ENCODE measurements at regions not wholly inside any gene's neighbourhood (a gene's known extent, or its start where the extent isn't known, plus 50 kb on each side); places are given as distances from the start of the nearest gene placed in this dataset.

GRCh38 chr11:23022854-23023253, 162.6 kb upstream of the CCDC179 start:
- no peak overlapping the region for H3K4me3 ChIP-seq (ENCODE audit: control insufficient read depth in 1 of 7, extremely low read depth in 1 of 7, insufficient read depth in 4 of 7, low read depth in 2 of 7, low read length in 6 of 7)
- POLR2A ChIA-PET: no interaction called here
- peaks cover 0 to 9% (median 0%) of the 10 kb centered on the region in 4 experiments for H3K4me1 ChIP-seq (ENCODE audit: control extremely low read depth in 1 of 4, control insufficient read depth in 4 of 4, insufficient read depth in 4 of 4, low read length in 3 of 4)
- H3K27ac ChIP-seq (ENCODE audit: insufficient read depth in 1 of 2, low read depth in 1 of 2, low read length in 2 of 2, poor library complexity in 1 of 2, severe bottlenecking in 2 of 2): no peak overlapping the region
- H3K36me3 ChIP-seq (ENCODE audit: control insufficient read depth in 4 of 4, insufficient read depth in 4 of 4, low read length in 3 of 4): no peaks in the 10 kb centered on the region
- no peak for DNase-seq
- CTCF ChIA-PET: no interaction called here
- WGBS (ENCODE audit: insufficient coverage): 96% methylated on average over 3 of the region's 3 CpGs
- no peaks in the 10 kb centered on the region for H3K27me3 ChIP-seq (replicated peaks in 2 of 5; ENCODE audit: control insufficient read depth in 4 of 5, insufficient read depth in 5 of 5, low read length in 4 of 5)
- H3K9me3 ChIP-seq (ENCODE audit: control extremely low read depth in 1 of 5, control insufficient read depth in 4 of 5, insufficient read depth in 2 of 5, low read depth in 1 of 5, low read length in 4 of 5): no peaks in the 10 kb centered on the region

- CTCF ChIA-PET: no interaction called here
- Histone ChIP-seq H3K27me3 (replicated peaks in 2 of 5; ENCODE audit: control insufficient read depth in 4 of 5, insufficient read depth in 5 of 5, low read length in 4 of 5) (no peaks in the 10 kb centered on the region), H3K9me3 (ENCODE audit: control extremely low read depth in 1 of 5, control insufficient read depth in 4 of 5, insufficient read depth in 2 of 5, low read depth in 1 of 5, low read length in 4 of 5) (no peaks in the 10 kb centered on the region), H3K4me3 (ENCODE audit: control insufficient read depth in 1 of 7, extremely low read depth in 1 of 7, insufficient read depth in 4 of 7, low read depth in 2 of 7, low read length in 6 of 7) (no peak overlapping the region), H3K36me3 (ENCODE audit: control insufficient read depth in 4 of 4, insufficient read depth in 4 of 4, low read length in 3 of 4) (no peaks in the 10 kb centered on the region), H3K4me1 (ENCODE audit: control extremely low read depth in 1 of 4, control insufficient read depth in 4 of 4, insufficient read depth in 4 of 4, low read length in 3 of 4) (peaks cover 0 to 9% (median 0%) of the 10 kb centered on the region in 4 experiments), H3K27ac (ENCODE audit: insufficient read depth in 1 of 2, low read depth in 1 of 2, low read length in 2 of 2, poor library complexity in 1 of 2, severe bottlenecking in 2 of 2) (no peak overlapping the region)
- peak in 2 of 3 donors; percentile 13 to 17 for DNase-seq
- 57% methylated on average over 2 of the region's 2 CpGs for WGBS (ENCODE audit: insufficient coverage)
- POLR2A ChIA-PET: no interaction called here
Observed at GRCh38 chr11:23023319-23023718, 163.0 kb upstream of the CCDC179 start.

- no peaks in the 10 kb centered on the region for H3K36me3 ChIP-seq (ENCODE audit: control insufficient read depth in 4 of 4, insufficient read depth in 4 of 4, low read length in 3 of 4)
- DNase-seq: peak in 1 of 3 donors; percentile 4
- CTCF ChIA-PET: no interaction called here
- POLR2A ChIA-PET: no interaction called here
- no peak overlapping the region for H3K4me3 ChIP-seq (ENCODE audit: control insufficient read depth in 1 of 7, extremely low read depth in 1 of 7, insufficient read depth in 4 of 7, low read depth in 2 of 7, low read length in 6 of 7)
- no peaks in the 10 kb centered on the region for H3K4me1 ChIP-seq (ENCODE audit: control extremely low read depth in 1 of 4, control insufficient read depth in 4 of 4, insufficient read depth in 4 of 4, low read length in 3 of 4)
- 31% methylated on average over 1 of the region's 3 CpGs for WGBS (ENCODE audit: insufficient coverage)
- H3K27me3 ChIP-seq (replicated peaks in 2 of 5; ENCODE audit: control insufficient read depth in 4 of 5, insufficient read depth in 5 of 5, low read length in 4 of 5): no peaks in the 10 kb centered on the region
- H3K9me3 ChIP-seq (ENCODE audit: control extremely low read depth in 1 of 5, control insufficient read depth in 4 of 5, insufficient read depth in 2 of 5, low read depth in 1 of 5, low read length in 4 of 5): no peaks in the 10 kb centered on the region
- H3K27ac ChIP-seq (ENCODE audit: insufficient read depth in 1 of 2, low read depth in 1 of 2, low read length in 2 of 2, poor library complexity in 1 of 2, severe bottlenecking in 2 of 2): no peak overlapping the region
Observed at GRCh38 chr11:23041001-23041503, 180.8 kb upstream of the CCDC179 start.

- Histone ChIP-seq H3K27ac (ENCODE audit: insufficient read depth in 1 of 2, low read depth in 1 of 2, low read length in 2 of 2, poor library complexity in 1 of 2, severe bottlenecking in 2 of 2) (no peak overlapping the region), H3K9me3 (ENCODE audit: control extremely low read depth in 1 of 5, control insufficient read depth in 4 of 5, insufficient read depth in 2 of 5, low read depth in 1 of 5, low read length in 4 of 5) (no peaks in the 10 kb centered on the region), H3K36me3 (ENCODE audit: control insufficient read depth in 4 of 4, insufficient read depth in 4 of 4, low read length in 3 of 4) (no peaks in the 10 kb centered on the region), H3K4me3 (ENCODE audit: control insufficient read depth in 1 of 7, extremely low read depth in 1 of 7, insufficient read depth in 4 of 7, low read depth in 2 of 7, low read length in 6 of 7) (no peak overlapping the region), H3K27me3 (replicated peaks in 2 of 5; ENCODE audit: control insufficient read depth in 4 of 5, insufficient read depth in 5 of 5, low read length in 4 of 5) (no peaks in the 10 kb centered on the region), H3K4me1 (ENCODE audit: control extremely low read depth in 1 of 4, control insufficient read depth in 4 of 4, insufficient read depth in 4 of 4, low read length in 3 of 4) (no peaks in the 10 kb centered on the region)
- ChIA-PET POLR2A (no interaction called here), CTCF (no interaction called here)
- DNase-seq: no peak
Observed at GRCh38 chr11:23058656-23059055, 198.4 kb upstream of the CCDC179 start.

GRCh38 chr11:23063276-23063675, 203.0 kb upstream of the CCDC179 start:
- Histone ChIP-seq H3K27me3 (replicated peaks in 2 of 5; ENCODE audit: control insufficient read depth in 4 of 5, insufficient read depth in 5 of 5, low read length in 4 of 5) (no peaks in the 10 kb centered on the region), H3K4me3 (ENCODE audit: control insufficient read depth in 1 of 7, extremely low read depth in 1 of 7, insufficient read depth in 4 of 7, low read depth in 2 of 7, low read length in 6 of 7) (no peak overlapping the region), H3K4me1 (ENCODE audit: control extremely low read depth in 1 of 4, control insufficient read depth in 4 of 4, insufficient read depth in 4 of 4, low read length in 3 of 4) (no peaks in the 10 kb centered on the region), H3K9me3 (ENCODE audit: control extremely low read depth in 1 of 5, control insufficient read depth in 4 of 5, insufficient read depth in 2 of 5, low read depth in 1 of 5, low read length in 4 of 5) (peaks cover 0 to 1% (median 0%) of the 10 kb centered on the region in 5 experiments), H3K36me3 (ENCODE audit: control insufficient read depth in 4 of 4, insufficient read depth in 4 of 4, low read length in 3 of 4) (no peaks in the 10 kb centered on the region), H3K27ac (ENCODE audit: insufficient read depth in 1 of 2, low read depth in 1 of 2, low read length in 2 of 2, poor library complexity in 1 of 2, severe bottlenecking in 2 of 2) (no peak overlapping the region)
- DNase-seq: no peak
- ChIA-PET POLR2A (no interaction called here), CTCF (no interaction called here)

GRCh38 chr11:23078289-23078971, 218.2 kb upstream of the CCDC179 start:
- WGBS (ENCODE audit: insufficient coverage): no CpG with 5 or more reads among the region's 5 CpGs
- CTCF ChIA-PET: no interaction called here

GRCh38 chr11:23079382-23079813, 219.1 kb upstream of the CCDC179 start:
- Histone ChIP-seq H3K27ac (ENCODE audit: insufficient read depth in 1 of 2, low read depth in 1 of 2, low read length in 2 of 2, poor library complexity in 1 of 2, severe bottlenecking in 2 of 2) (no peak overlapping the region), H3K4me1 (ENCODE audit: control extremely low read depth in 1 of 4, control insufficient read depth in 4 of 4, insufficient read depth in 4 of 4, low read length in 3 of 4) (no peaks in the 10 kb centered on the region), H3K27me3 (replicated peaks in 2 of 5; ENCODE audit: control insufficient read depth in 4 of 5, insufficient read depth in 5 of 5, low read length in 4 of 5) (no peaks in the 10 kb centered on the region), H3K9me3 (ENCODE audit: control extremely low read depth in 1 of 5, control insufficient read depth in 4 of 5, insufficient read depth in 2 of 5, low read depth in 1 of 5, low read length in 4 of 5) (no peaks in the 10 kb centered on the region), H3K4me3 (ENCODE audit: control insufficient read depth in 1 of 7, extremely low read depth in 1 of 7, insufficient read depth in 4 of 7, low read depth in 2 of 7, low read length in 6 of 7) (no peak overlapping the region), H3K36me3 (ENCODE audit: control insufficient read depth in 4 of 4, insufficient read depth in 4 of 4, low read length in 3 of 4) (no peaks in the 10 kb centered on the region)
- ChIA-PET CTCF (no interaction called here), POLR2A (no interaction called here)
- no peak for DNase-seq
- WGBS (ENCODE audit: insufficient coverage): 100% methylated on average over 2 of the region's 3 CpGs

More at GRCh38 chr11:23078289-23078971, 218.2 kb upstream of the CCDC179 start:
- POLR2A ChIA-PET: no interaction called here
- Histone ChIP-seq H3K4me1 (ENCODE audit: control extremely low read depth in 1 of 4, control insufficient read depth in 4 of 4, insufficient read depth in 4 of 4, low read length in 3 of 4) (no peaks in the 10 kb centered on the region), H3K36me3 (ENCODE audit: control insufficient read depth in 4 of 4, insufficient read depth in 4 of 4, low read length in 3 of 4) (no peaks in the 10 kb centered on the region), H3K27me3 (replicated peaks in 2 of 5; ENCODE audit: control insufficient read depth in 4 of 5, insufficient read depth in 5 of 5, low read length in 4 of 5) (no peaks in the 10 kb centered on the region), H3K4me3 (ENCODE audit: control insufficient read depth in 1 of 7, extremely low read depth in 1 of 7, insufficient read depth in 4 of 7, low read depth in 2 of 7, low read length in 6 of 7) (no peak overlapping the region), H3K9me3 (ENCODE audit: control extremely low read depth in 1 of 5, control insufficient read depth in 4 of 5, insufficient read depth in 2 of 5, low read depth in 1 of 5, low read length in 4 of 5) (no peaks in the 10 kb centered on the region), H3K27ac (ENCODE audit: insufficient read depth in 1 of 2, low read depth in 1 of 2, low read length in 2 of 2, poor library complexity in 1 of 2, severe bottlenecking in 2 of 2) (no peak overlapping the region)
- DNase-seq: no peak
